B cell (primary cell): ENCODE measurements at regions not wholly inside any gene's neighbourhood (a gene's known extent, or its start where the extent isn't known, plus 50 kb on each side); places are given as distances from the start of the nearest gene placed in this dataset.

Experiments
- ATAC-seq: fragments of 200-7000 bp; cut with Tn5 transposase; one replicate; pipeline ENCODE4 v1.10.0; 2021; ENCODE audit warnings: low read depth, mild to moderate bottlenecking, moderate number of reproducible peaks, moderate library complexity
- CTCF ChIA-PET: fragments of 350-600 bp; sonication (Branson Sonifier 250); formaldehyde crosslinking; loops from one replicate; lab custom pipeline; 2021; ENCODE audit warnings: antibody characterized with exemption, inconsistent platforms; lab: Charles Lee
- POLR2A ChIA-PET: fragments of 350-600 bp; sonication (Branson Sonifier 250); formaldehyde crosslinking; loops from one replicate; lab custom pipeline; 2021; ENCODE audit warnings: antibody characterized with exemption; lab: Charles Lee
- DNase-seq: peaks from one replicate; pipeline ENCODE4 v3.0.0; 2013
- H2AFZ ChIP-seq: 2 replicates; pipeline ENCODE4 v1.6.1; 2012; ENCODE audit warnings: mild to moderate bottlenecking, low read depth, low read length; ENCODE audit not compliant: insufficient read depth, poor library complexity, severe bottlenecking
- H3K27ac ChIP-seq, 2 donors: 1 replicate in 1 of 2; 2 replicates in 1 of 2; pipeline ENCODE4 v1.5.1; 2012 to 2013; ENCODE audit warnings: low read length in 2 of 2, mild to moderate bottlenecking in 2 of 2, moderate library complexity in 1 of 2
- H3K27me3 ChIP-seq, 4 experiments: fragments of 200-600 bp in 1 of 4; sonication (generic) in 1 of 4; replicated peaks in 1 of 4; 1 replicate in 2 of 4; 2 replicates in 2 of 4; pipeline versions ENCODE4 v1.6.1 to v1.7.0; 2013 to 2016; ENCODE audit warnings: low read length in 3 of 4, mild to moderate bottlenecking in 2 of 4, mixed read lengths in 1 of 4, moderate library complexity in 1 of 4; ENCODE audit not compliant: insufficient read depth in 4 of 4, control insufficient read depth in 3 of 4; ENCODE audit errors: control extremely low read depth in 1 of 4
- H3K36me3 ChIP-seq, 2 experiments: replicated peaks in 1 of 2; 1 replicate in 1 of 2; 2 replicates in 1 of 2; pipeline versions ENCODE4 v1.6.1 to v1.7.1; 2013; ENCODE audit warnings: low read length in 1 of 2; ENCODE audit not compliant: insufficient read depth in 2 of 2, control insufficient read depth in 1 of 2; ENCODE audit errors: control extremely low read depth in 1 of 2, extremely low read depth in 1 of 2
- H3K4me1 ChIP-seq, 2 donors: fragments of 200-600 bp in 1 of 2; sonication (generic) in 1 of 2; 1 replicate in 1 of 2; 2 replicates in 1 of 2; pipeline versions ENCODE4 v1.5.1 to v1.6.1; 2013 to 2017; ENCODE audit warnings: low read length in 2 of 2; ENCODE audit not compliant: control insufficient read depth in 2 of 2, insufficient read depth in 2 of 2
- H3K4me2 ChIP-seq: replicated peaks from 2 replicates; pipeline ENCODE3; 2012; ENCODE audit warnings: mild to moderate bottlenecking, low read depth, low read length; ENCODE audit not compliant: poor library complexity, severe bottlenecking
- H3K4me3 ChIP-seq, 5 experiments: fragments of 200-600 bp in 1 of 5; sonication (generic) in 1 of 5; 1 replicate in 3 of 5; 2 replicates in 2 of 5; pipeline versions ENCODE4 v1.5.1 to v1.7.0; 2011 to 2016; ENCODE audit warnings: low read length in 4 of 5, mild to moderate bottlenecking in 4 of 5, low read depth in 2 of 5, control low read depth in 1 of 5, moderate library complexity in 1 of 5; ENCODE audit not compliant: insufficient read depth in 1 of 5; ENCODE audit errors: control extremely low read depth in 1 of 5, extremely low read depth in 1 of 5
- H3K79me2 ChIP-seq: fragments of 200-600 bp; sonication (generic); one replicate; pipeline ENCODE4 v1.6.0; 2016; ENCODE audit warnings: low read length; ENCODE audit not compliant: control insufficient read depth, insufficient read depth
- H3K9ac ChIP-seq: fragments of 200-600 bp; sonication (generic); 2 replicates; pipeline ENCODE4 v1.6.1; 2017; ENCODE audit warnings: mild to moderate bottlenecking, low read length, moderate library complexity
- H3K9me3 ChIP-seq, 3 donors: one replicate each; pipeline versions ENCODE4 v1.6.1 to v1.7.1; 2013; ENCODE audit warnings: low read length in 2 of 3; ENCODE audit not compliant: control insufficient read depth in 2 of 3, insufficient read depth in 1 of 3; ENCODE audit errors: control extremely low read depth in 1 of 3
- H4K20me1 ChIP-seq: 2 replicates; pipeline ENCODE4 v1.6.0; 2012; ENCODE audit warnings: mild to moderate bottlenecking, low read length; ENCODE audit not compliant: insufficient read depth, control insufficient read depth, poor library complexity, severe bottlenecking
- H3K27ac Mint-ChIP-seq: one replicate; pipeline ENCODE4 v1.8.0; 2021; ENCODE audit warnings: mixed read lengths
- H3K27me3 Mint-ChIP-seq: one replicate; pipeline ENCODE4 v1.8.0; 2021; ENCODE audit warnings: mixed read lengths
- H3K4me1 Mint-ChIP-seq: one replicate; pipeline ENCODE4 v1.8.0; 2021; ENCODE audit warnings: mixed read lengths
- H3K4me3 Mint-ChIP-seq: one replicate; pipeline ENCODE4 v1.8.0; 2021; ENCODE audit warnings: mixed read lengths
- H3K9me3 Mint-ChIP-seq: one replicate; pipeline ENCODE4 v1.8.0; 2022; ENCODE audit warnings: mixed read lengths; ENCODE audit not compliant: insufficient read depth
- CTCF ChIP-seq: fragments of 200-600 bp; IDR thresholded peaks from one replicate; pipeline ENCODE4 v1.8.0; 2022; ENCODE audit warnings: antibody characterized with exemption, mild to moderate bottlenecking
- EZH2 ChIP-seq: IDR thresholded peaks from 2 replicates; pipeline ENCODE4 v1.6.1; 2012; ENCODE audit warnings: borderline replicate concordance, low read depth, mild to moderate bottlenecking, moderate library complexity, low read length; ENCODE audit not compliant: insufficient read depth, poor library complexity, severe bottlenecking
- WGBS: methylation state at CpG from one replicate; pipeline ENCODE4 v1.1.5; 2013; ENCODE audit warnings: missing lambda C conversion rate; ENCODE audit not compliant: insufficient coverage; 5-methylcytosine and 5-hydroxymethylcytosine counted together
- intact Hi-C: fragments of 100-400 bp; cut with micrococcal nuclease; formaldehyde crosslinking; loops from one replicate; pipeline ENCODE4 v1.10.0; 2022

GRCh38 chr13:88063741-88064140, 392.6 kb downstream of the SLITRK5 start:
- Histone ChIP-seq H3K79me2 (no peaks in the 10 kb centered on the region), H3K36me3 (no peaks in the 10 kb centered on the region), H4K20me1 (no peaks in the 10 kb centered on the region), H2AFZ (no peak overlapping the region), H3K9ac (no peak overlapping the region), H3K27ac (no peak overlapping the region), H3K4me2 (no peak overlapping the region), H3K27me3 (no peaks in the 10 kb centered on the region), H3K9me3 (peaks cover 0 to 2% (median 0%) of the 10 kb centered on the region in 3 donors), H3K4me1 (no peaks in the 10 kb centered on the region), H3K4me3 (no peak overlapping the region)
- Mint-ChIP-seq H3K4me1 (no peaks in the 10 kb centered on the region), H3K27me3 (no peaks in the 10 kb centered on the region), H3K9me3 (no peaks in the 10 kb centered on the region), H3K4me3 (no peak overlapping the region), H3K27ac (no peak overlapping the region)
- intact Hi-C loops, result no loop called here
- CTCF ChIA-PET, result no interaction called here
- no CpG with 5 or more reads among the region's 1 CpG for WGBS
- no peak for ATAC-seq
- DNase-seq, result no peak
- no peak for TF ChIP-seq EZH2
- TF ChIP-seq CTCF, result no peak
- POLR2A ChIA-PET, result no interaction called here

- H3K27ac ChIP-seq, result no peak overlapping the region
- H3K79me2 ChIP-seq, result no peaks in the 10 kb centered on the region
- peaks cover 0 to 2% (median 0%) of the 10 kb centered on the region in 3 donors for H3K9me3 ChIP-seq
- DNase-seq (no peak), ATAC-seq (no peak)
- H3K4me2 ChIP-seq, result no peak overlapping the region
- Mint-ChIP-seq H3K4me3 (no peak overlapping the region), H3K9me3 (no peaks in the 10 kb centered on the region), H3K4me1 (no peaks in the 10 kb centered on the region), H3K27ac (no peak overlapping the region), H3K27me3 (no peaks in the 10 kb centered on the region)
- ChIA-PET POLR2A (no interaction called here), CTCF (no interaction called here)
- no peaks in the 10 kb centered on the region for H3K27me3 ChIP-seq
- H2AFZ ChIP-seq, result no peak overlapping the region
- H4K20me1 ChIP-seq, result no peaks in the 10 kb centered on the region
- TF ChIP-seq EZH2, result no peak
- no peak for TF ChIP-seq CTCF
- H3K4me3 ChIP-seq, result no peak overlapping the region
- no peaks in the 10 kb centered on the region for H3K36me3 ChIP-seq
- no peak overlapping the region for H3K9ac ChIP-seq
- no CpG with 5 or more reads among the region's 2 CpGs for WGBS
- intact Hi-C loops, result no loop called here
- H3K4me1 ChIP-seq, result no peaks in the 10 kb centered on the region
These were observed 395.7 kb downstream of the SLITRK5 start for GRCh38 chr13:88066847-88067246.
